OCI-LY3 (cell line): ENCODE measurements at regions not wholly inside any gene's neighbourhood (a gene's known extent, or its start where the extent isn't known, plus 50 kb on each side); places are given as distances from the start of the nearest gene placed in this dataset.

ENCODE experiments used
- CTCF ChIP-seq: fragments of 200-600, 300-600 bp; sonication (generic); IDR thresholded peaks from 2 replicates; pipeline ENCODE4 v1.5.1; 2014; ENCODE audit warnings: antibody characterized with exemption, low read length, low read depth
- EZH2phosphoT487 ChIP-seq: fragments of 200-600 bp; shearing (Covaris generic); IDR thresholded peaks from 2 replicates; pipeline ENCODE4 v1.6.1; 2018; ENCODE audit warnings: antibody characterized with exemption, mixed run types, low read depth

- TF ChIP-seq CTCF (no peak), EZH2phosphoT487 (no peak)
These were observed 491.3 kb upstream of the MEF2C start for GRCh38 chr5:89374144-89374784.
